PFSK-1 (cell line): ENCODE measurements at regions not wholly inside any gene's neighbourhood (a gene's known extent, or its start where the extent isn't known, plus 50 kb on each side); places are given as distances from the start of the nearest gene placed in this dataset.

ENCODE experiments used
- FOXP2 ChIP-seq: optimal IDR thresholded peaks from 2 replicates; pipeline ENCODE3; 2011; ENCODE audit warnings: borderline replicate concordance, control low read depth, inconsistent platforms; ENCODE audit not compliant: insufficient read depth; ENCODE audit errors: extremely low read length, extremely low read depth
- POLR2AphosphoS5 ChIP-seq: IDR thresholded peaks from 2 replicates; pipeline ENCODE4 v1.6.1; 2012; ENCODE audit warnings: low read depth, mild to moderate bottlenecking, control low read depth, low read length, moderate library complexity
- SIN3A ChIP-seq: IDR thresholded peaks from 2 replicates; pipeline ENCODE4 v1.6.1; 2012; ENCODE audit warnings: mild to moderate bottlenecking, low read length, moderate library complexity, borderline replicate concordance; ENCODE audit not compliant: insufficient read depth
- TAF1 ChIP-seq: IDR thresholded peaks from 2 replicates; pipeline ENCODE4 v1.6.1; 2012; ENCODE audit warnings: low read length, control low read depth, borderline replicate concordance; ENCODE audit not compliant: insufficient read depth
- TF ChIP-seq, protein P1 (sequence below), 2 experiments: IDR thresholded peaks; 2 replicates each; pipeline versions ENCODE4 v1.6.1 to v1.8.0; 2011 to 2012; ENCODE audit warnings: low read depth in 2 of 2, low read length in 2 of 2, control low read depth in 1 of 2, inconsistent platforms in 1 of 2, mild to moderate bottlenecking in 1 of 2, moderate library complexity in 1 of 2; ENCODE audit not compliant: insufficient read depth in 1 of 2

DNA sequence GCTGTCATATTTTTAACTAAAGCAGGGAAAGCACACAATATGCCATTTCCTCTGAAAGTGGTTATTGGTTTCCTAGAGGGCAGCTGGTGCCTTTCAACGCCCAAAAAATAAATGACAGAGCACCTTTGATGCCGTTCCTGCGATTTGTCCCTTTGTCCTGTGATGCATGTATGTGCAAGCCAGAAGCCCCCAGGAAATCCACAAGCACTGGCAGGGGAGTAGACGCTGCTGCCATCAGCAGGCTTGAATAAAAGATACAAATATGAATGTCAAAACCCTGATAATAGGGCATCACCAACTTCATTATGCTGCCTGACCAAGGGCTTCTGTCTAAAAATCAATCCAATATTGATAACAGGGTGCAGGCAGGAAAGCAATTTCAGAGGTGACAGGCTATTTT lies 246.1 kb downstream of the FBXO15 start:
- no peak for TF ChIP-seq FOXP2
- TF ChIP-seq POLR2AphosphoS5 = no peak
- no peak for TF ChIP-seq TAF1
- TF ChIP-seq SIN3A = no peak
- TF ChIP-seq, protein P1, sequence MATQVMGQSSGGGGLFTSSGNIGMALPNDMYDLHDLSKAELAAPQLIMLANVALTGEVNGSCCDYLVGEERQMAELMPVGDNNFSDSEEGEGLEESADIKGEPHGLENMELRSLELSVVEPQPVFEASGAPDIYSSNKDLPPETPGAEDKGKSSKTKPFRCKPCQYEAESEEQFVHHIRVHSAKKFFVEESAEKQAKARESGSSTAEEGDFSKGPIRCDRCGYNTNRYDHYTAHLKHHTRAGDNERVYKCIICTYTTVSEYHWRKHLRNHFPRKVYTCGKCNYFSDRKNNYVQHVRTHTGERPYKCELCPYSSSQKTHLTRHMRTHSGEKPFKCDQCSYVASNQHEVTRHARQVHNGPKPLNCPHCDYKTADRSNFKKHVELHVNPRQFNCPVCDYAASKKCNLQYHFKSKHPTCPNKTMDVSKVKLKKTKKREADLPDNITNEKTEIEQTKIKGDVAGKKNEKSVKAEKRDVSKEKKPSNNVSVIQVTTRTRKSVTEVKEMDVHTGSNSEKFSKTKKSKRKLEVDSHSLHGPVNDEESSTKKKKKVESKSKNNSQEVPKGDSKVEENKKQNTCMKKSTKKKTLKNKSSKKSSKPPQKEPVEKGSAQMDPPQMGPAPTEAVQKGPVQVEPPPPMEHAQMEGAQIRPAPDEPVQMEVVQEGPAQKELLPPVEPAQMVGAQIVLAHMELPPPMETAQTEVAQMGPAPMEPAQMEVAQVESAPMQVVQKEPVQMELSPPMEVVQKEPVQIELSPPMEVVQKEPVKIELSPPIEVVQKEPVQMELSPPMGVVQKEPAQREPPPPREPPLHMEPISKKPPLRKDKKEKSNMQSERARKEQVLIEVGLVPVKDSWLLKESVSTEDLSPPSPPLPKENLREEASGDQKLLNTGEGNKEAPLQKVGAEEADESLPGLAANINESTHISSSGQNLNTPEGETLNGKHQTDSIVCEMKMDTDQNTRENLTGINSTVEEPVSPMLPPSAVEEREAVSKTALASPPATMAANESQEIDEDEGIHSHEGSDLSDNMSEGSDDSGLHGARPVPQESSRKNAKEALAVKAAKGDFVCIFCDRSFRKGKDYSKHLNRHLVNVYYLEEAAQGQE (IDR thresholded peaks at IDR 0.05; ENCODE audit: insufficient read depth in 1 of 2, low read depth in 2 of 2, low read length in 2 of 2) = no peak

DNA sequence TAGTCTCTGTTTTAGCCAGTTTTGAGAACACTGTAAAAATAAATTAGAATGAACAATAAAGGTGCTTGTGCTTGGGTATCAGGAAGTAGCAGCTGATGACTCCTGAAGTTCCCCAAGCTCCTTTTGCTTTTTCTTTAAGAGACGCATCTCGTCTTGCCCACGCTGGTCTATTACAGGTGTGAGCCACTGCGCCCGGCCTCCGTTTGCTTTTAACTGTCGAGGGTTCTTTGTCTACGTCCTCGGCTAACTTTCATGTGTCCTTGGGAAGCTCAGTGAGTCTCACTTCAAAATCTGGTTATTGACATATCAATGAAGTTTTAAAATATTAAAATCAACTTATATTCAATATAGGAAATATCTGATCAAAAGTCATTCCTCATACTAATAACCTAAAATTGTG lies 246.5 kb downstream of the FBXO15 start:
- TF ChIP-seq FOXP2 (no peak), TAF1 (no peak), SIN3A (no peak), POLR2AphosphoS5 (no peak)
- TF ChIP-seq, protein P1 (IDR thresholded peaks at IDR 0.05; ENCODE audit: insufficient read depth in 1 of 2, low read depth in 2 of 2, low read length in 2 of 2) = no peak

DNA sequence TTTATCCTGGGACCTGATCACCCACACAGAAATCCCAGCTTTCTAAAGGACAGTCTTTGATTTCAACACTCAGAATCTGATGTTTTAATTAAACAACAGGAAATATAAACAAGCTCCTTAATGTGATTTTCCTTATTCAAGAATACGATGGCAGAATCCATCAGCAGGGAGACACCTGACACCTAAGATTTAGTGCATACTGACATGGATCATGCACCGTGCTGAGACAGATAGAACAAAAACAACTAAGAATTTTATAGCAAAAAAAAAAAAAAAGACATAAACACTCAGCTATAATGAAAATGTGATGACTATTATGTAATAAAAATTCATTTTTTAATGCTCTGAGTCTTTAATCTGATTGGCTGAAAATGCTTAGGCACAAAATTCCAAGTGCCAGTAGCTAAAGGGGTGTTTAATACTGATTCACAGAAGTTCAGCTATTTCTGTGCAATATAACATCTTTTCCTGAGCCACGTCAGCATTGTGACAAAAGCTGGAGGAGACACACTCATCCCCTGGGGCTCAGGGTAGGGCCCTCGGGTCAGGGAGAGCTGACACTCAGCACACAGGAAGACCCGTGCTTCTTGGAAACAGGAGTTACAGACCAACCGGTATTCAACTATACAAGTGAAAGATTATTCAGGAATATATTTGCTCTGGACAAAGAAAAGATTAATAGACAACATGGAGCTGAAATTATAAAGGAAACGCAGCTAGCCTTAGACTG lies 247.4 kb downstream of the FBXO15 start:
- TF ChIP-seq TAF1 = no peak
- TF ChIP-seq, protein P1 (IDR thresholded peaks at IDR 0.05; ENCODE audit: insufficient read depth in 1 of 2, low read depth in 2 of 2, low read length in 2 of 2) = no peak
- no peak for TF ChIP-seq SIN3A
- TF ChIP-seq POLR2AphosphoS5 = no peak
- TF ChIP-seq FOXP2 = no peak

DNA sequence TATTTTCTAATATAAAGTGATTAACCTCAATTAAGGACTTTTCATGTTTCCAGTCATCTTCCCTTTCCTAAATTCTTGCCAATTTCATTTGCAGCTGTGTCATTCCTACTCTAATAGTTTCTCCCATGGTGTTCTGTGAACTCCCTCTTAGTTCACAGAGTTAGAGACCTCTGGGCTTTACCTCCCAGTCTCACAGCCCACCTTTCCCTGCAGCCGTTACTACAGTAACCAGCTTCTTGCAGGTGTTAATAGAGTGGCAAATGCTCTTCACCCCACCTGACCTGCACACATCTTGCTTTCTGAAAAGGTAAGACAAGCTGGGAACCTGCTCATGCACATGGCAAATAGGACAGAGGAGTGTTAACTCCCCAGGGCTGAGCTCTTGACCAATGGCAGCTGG lies 250.1 kb downstream of the FBXO15 start:
- TF ChIP-seq POLR2AphosphoS5 = no peak
- no peak for TF ChIP-seq SIN3A
- TF ChIP-seq FOXP2 = no peak
- TF ChIP-seq, protein P1 (IDR thresholded peaks at IDR 0.05; ENCODE audit: insufficient read depth in 1 of 2, low read depth in 2 of 2, low read length in 2 of 2) = no peak
- no peak for TF ChIP-seq TAF1

DNA sequence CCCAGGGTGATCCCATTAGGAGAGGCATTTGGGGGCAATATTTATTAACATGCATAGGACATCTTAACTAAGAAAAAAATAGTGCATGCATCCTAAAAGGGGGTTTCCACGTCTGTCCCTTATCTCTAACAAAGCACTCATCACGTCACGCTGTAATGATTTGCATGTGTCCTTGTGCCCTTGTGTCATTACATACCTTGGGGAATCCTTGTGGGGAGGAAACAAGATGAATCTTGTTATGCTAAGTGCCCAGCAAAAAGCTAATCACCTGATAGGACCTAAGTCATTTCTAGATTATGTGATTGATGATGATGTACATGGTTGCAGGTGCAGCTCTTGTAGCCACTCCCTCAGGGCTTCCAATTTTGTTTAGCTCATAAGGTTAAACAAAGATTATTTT lies 250.9 kb downstream of the FBXO15 start:
- TF ChIP-seq TAF1 (no peak), FOXP2 (no peak), SIN3A (no peak), POLR2AphosphoS5 (no peak)
- TF ChIP-seq, protein P1 (IDR thresholded peaks at IDR 0.05; ENCODE audit: insufficient read depth in 1 of 2, low read depth in 2 of 2, low read length in 2 of 2) = no peak
